ENCODE measurements at regions not wholly inside any gene's neighbourhood (a gene's known extent, or its start where the extent isn't known, plus 50 kb on each side); places are given as distances from the start of the nearest gene placed in this dataset.

GRCh38 chr6:145227593-145227992 is 507.7 kb downstream of the EPM2A start:
- no peak for TF ChIP-seq CTCF (IDR thresholded peaks at IDR 0.05)

GRCh38 chr6:145228962-145229582 is 506.2 kb downstream of the EPM2A start:
- no peak overlapping the region for H3K4me3 ChIP-seq

More at GRCh38 chr6:145227593-145227992, 507.7 kb downstream of the EPM2A start:
- H3K27ac ChIP-seq: no peak overlapping the region
- DNase-seq: no peak
- H3K27me3 ChIP-seq: no peaks in the 10 kb centered on the region
- no peaks in the 10 kb centered on the region for H3K4me1 ChIP-seq
- H3K9me3 ChIP-seq: no peaks in the 10 kb centered on the region
- H3K36me3 ChIP-seq: no peaks in the 10 kb centered on the region
- no peak for ATAC-seq
- no peak overlapping the region for H3K4me3 ChIP-seq
- intact Hi-C loops (cut with DNase I): no loop called here

GRCh38 chr6:145233955-145234354 is 501.4 kb downstream of the EPM2A start:
- TF ChIP-seq CTCF (IDR thresholded peaks at IDR 0.05): no peak
- Histone ChIP-seq H3K9me3 (peaks cover 0 to 6% of the 10 kb centered on the region in 2 donors), H3K27me3 (no peaks in the 10 kb centered on the region), H3K4me3 (no peak overlapping the region), H3K4me1 (no peaks in the 10 kb centered on the region), H3K27ac (no peak overlapping the region), H3K36me3 (no peaks in the 10 kb centered on the region)
- no peak for DNase-seq
- intact Hi-C loops (cut with DNase I): no loop called here
- no peak for ATAC-seq

More at GRCh38 chr6:145228962-145229582, 506.2 kb downstream of the EPM2A start:
- Histone ChIP-seq H3K27ac (no peak overlapping the region), H3K36me3 (no peaks in the 10 kb centered on the region), H3K4me1 (no peaks in the 10 kb centered on the region), H3K27me3 (no peaks in the 10 kb centered on the region), H3K9me3 (peaks cover 0 to 6% of the 10 kb centered on the region in 2 donors)
- ATAC-seq (no peak), DNase-seq (no peak)
- intact Hi-C loops (cut with DNase I): no loop called here
- no peak for TF ChIP-seq CTCF (IDR thresholded peaks at IDR 0.05)

GRCh38 chr6:145235207-145235606 is 500.1 kb downstream of the EPM2A start:
- intact Hi-C loops (cut with DNase I): no loop called here
- no peak for TF ChIP-seq CTCF (IDR thresholded peaks at IDR 0.05)
- ATAC-seq: no peak
- Histone ChIP-seq H3K4me3 (no peak overlapping the region), H3K36me3 (no peaks in the 10 kb centered on the region), H3K9me3 (peaks cover 0 to 6% of the 10 kb centered on the region in 2 donors), H3K27ac (no peak overlapping the region), H3K4me1 (no peaks in the 10 kb centered on the region), H3K27me3 (no peaks in the 10 kb centered on the region)
- DNase-seq: no peak

- TF ChIP-seq CTCF (IDR thresholded peaks at IDR 0.05): no peak
- H3K9me3 ChIP-seq: no peaks in the 10 kb centered on the region
- H3K4me3 ChIP-seq: no peak overlapping the region
- H3K36me3 ChIP-seq: no peaks in the 10 kb centered on the region
- no peak for DNase-seq
- H3K27me3 ChIP-seq: no peaks in the 10 kb centered on the region
- H3K27ac ChIP-seq: no peak overlapping the region
- H3K4me1 ChIP-seq: no peaks in the 10 kb centered on the region
- no peak for ATAC-seq
- intact Hi-C loops (cut with DNase I): no loop called here
Observed at GRCh38 chr6:145238787-145239186, 496.5 kb downstream of the EPM2A start.
